CD4-positive, alpha-beta T cell treated with Interleukin-17A for 4 hours (primary cell): ENCODE measurements at regions not wholly inside any gene's neighbourhood (a gene's known extent, or its start where the extent isn't known, plus 50 kb on each side); places are given as distances from the start of the nearest gene placed in this dataset.

ENCODE experiments used
- DNase-seq: peaks from one replicate; pipeline ENCODE4 v3.0.0-alpha.2; 2020; ENCODE audit warnings: mixed read lengths

- peak; percentile 65 for DNase-seq
Measured at GRCh38 chr2:204110338-204110741, 173.8 kb downstream of the ICOS start.

GRCh38 chr2:204110751-204111516 is 174.4 kb downstream of the ICOS start:
- DNase-seq: no peak

- no peak for DNase-seq
Measured at GRCh38 chr2:204112084-204112770, 175.7 kb downstream of the ICOS start.

GRCh38 chr2:204114295-204115136 is 178.0 kb downstream of the ICOS start:
- DNase-seq: no peak

GRCh38 chr2:204115137-204116056 is 178.8 kb downstream of the ICOS start:
- DNase-seq: no peak

- DNase-seq: no peak
Measured at GRCh38 chr2:204116159-204116792, 179.7 kb downstream of the ICOS start.

GRCh38 chr2:204122425-204122824 is 185.9 kb downstream of the ICOS start:
- DNase-seq: no peak

- no peak for DNase-seq
Measured at GRCh38 chr2:204124140-204124750, 187.7 kb downstream of the ICOS start.

GRCh38 chr2:204126705-204127104 is 190.1 kb downstream of the ICOS start:
- DNase-seq: no peak

- DNase-seq: no peak
Measured at GRCh38 chr2:204127238-204127637, 190.7 kb downstream of the ICOS start.

GRCh38 chr2:204129591-204130294 is 193.2 kb downstream of the ICOS start:
- no peak for DNase-seq

GRCh38 chr2:204131621-204132020 is 195.1 kb downstream of the ICOS start:
- DNase-seq: no peak

- no peak for DNase-seq
Measured at GRCh38 chr2:204133476-204133875, 196.9 kb downstream of the ICOS start.

- DNase-seq: no peak
Measured at GRCh38 chr2:204134421-204134820, 197.9 kb downstream of the ICOS start.

GRCh38 chr2:204135752-204136151 is 199.2 kb downstream of the ICOS start:
- no peak for DNase-seq

- no peak for DNase-seq
Measured at GRCh38 chr2:204138206-204138605, 201.6 kb downstream of the ICOS start.

GRCh38 chr2:204140246-204140645 is 203.7 kb downstream of the ICOS start:
- DNase-seq: no peak

GRCh38 chr2:204143216-204144014 is 206.9 kb downstream of the ICOS start:
- no peak for DNase-seq

GRCh38 chr2:204144492-204144891 is 207.9 kb downstream of the ICOS start:
- DNase-seq: no peak

GRCh38 chr2:204145263-204145751 is 208.7 kb downstream of the ICOS start:
- DNase-seq: peak; percentile 83
